Transverse colon (tissue), 4 donors: ENCODE measurements at regions not wholly inside any gene's neighbourhood (a gene's known extent, or its start where the extent isn't known, plus 50 kb on each side); places are given as distances from the start of the nearest gene placed in this dataset.

Experiments used
- EP300 ChIP-seq: sonication (generic); formaldehyde crosslinking; IDR thresholded peaks from one replicate; pipeline ENCODE4 v1.6.1; 2017; ENCODE audit warnings: antibody characterized with exemption, low read depth
- POLR2A ChIP-seq: fragments of 450-650 bp; IDR thresholded peaks from one replicate; pipeline ENCODE4 v1.6.1; 2016; ENCODE audit warnings: antibody characterized with exemption, mild to moderate bottlenecking, moderate library complexity
- POLR2AphosphoS5 ChIP-seq, 3 donors: sonication (generic); formaldehyde crosslinking; IDR thresholded peaks; one replicate each; pipeline ENCODE4 v1.6.1; 2016; ENCODE audit warnings: antibody characterized with exemption in 3 of 3
- TF ChIP-seq, protein P1 (sequence below), 5 experiments: fragments of 200-600 bp in 3 of 5; fragments of 450-650 bp in 2 of 5; sonication (generic) in 3 of 5; IDR thresholded peaks; 1 replicate in 2 of 5; 2 replicates in 3 of 5; pipeline ENCODE4 v1.5.1; 2016 to 2017; ENCODE audit warnings: antibody characterized with exemption in 5 of 5, inconsistent platforms in 3 of 5, mild to moderate bottlenecking in 2 of 5, moderate library complexity in 1 of 5

DNA sequence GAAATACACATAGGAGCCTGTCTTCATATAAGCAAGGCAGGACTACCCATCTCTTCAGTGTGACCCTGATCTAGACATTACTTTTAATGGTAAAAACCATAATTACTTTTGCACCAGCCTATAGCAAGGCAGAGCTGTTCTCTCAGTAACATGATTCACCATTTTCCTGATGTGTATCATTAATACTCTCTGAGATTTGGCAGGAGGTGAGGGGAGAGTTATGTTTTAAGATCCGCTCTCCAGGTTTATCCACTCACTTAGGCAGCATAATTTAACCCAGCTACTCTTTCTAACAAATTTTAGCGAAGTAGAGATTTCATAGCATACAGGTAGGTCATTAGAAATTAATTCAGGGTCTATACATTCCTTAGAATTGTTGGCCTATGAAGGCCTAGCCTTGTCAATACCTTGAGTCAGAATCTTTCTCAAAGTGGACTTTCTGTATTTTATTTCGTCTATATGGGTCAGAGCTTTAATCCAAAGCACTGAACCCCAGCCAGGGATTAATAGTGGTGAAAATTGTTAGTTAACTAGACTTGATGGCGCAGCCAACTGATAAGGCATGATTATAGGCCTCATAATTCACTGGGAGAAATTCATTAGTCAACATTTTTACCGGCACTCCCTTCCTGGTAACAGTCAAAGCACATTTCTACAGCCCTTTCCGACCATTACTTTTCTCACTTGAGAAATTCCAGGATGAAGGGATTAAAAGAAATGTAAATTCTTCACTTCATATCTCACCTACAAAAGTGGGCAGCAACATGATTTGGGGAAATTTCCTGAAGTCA lies 955.1 kb downstream of the DIAPH3 start:
- TF ChIP-seq, protein P1, sequence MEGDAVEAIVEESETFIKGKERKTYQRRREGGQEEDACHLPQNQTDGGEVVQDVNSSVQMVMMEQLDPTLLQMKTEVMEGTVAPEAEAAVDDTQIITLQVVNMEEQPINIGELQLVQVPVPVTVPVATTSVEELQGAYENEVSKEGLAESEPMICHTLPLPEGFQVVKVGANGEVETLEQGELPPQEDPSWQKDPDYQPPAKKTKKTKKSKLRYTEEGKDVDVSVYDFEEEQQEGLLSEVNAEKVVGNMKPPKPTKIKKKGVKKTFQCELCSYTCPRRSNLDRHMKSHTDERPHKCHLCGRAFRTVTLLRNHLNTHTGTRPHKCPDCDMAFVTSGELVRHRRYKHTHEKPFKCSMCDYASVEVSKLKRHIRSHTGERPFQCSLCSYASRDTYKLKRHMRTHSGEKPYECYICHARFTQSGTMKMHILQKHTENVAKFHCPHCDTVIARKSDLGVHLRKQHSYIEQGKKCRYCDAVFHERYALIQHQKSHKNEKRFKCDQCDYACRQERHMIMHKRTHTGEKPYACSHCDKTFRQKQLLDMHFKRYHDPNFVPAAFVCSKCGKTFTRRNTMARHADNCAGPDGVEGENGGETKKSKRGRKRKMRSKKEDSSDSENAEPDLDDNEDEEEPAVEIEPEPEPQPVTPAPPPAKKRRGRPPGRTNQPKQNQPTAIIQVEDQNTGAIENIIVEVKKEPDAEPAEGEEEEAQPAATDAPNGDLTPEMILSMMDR (IDR thresholded peaks at IDR 0.05), result no peak
- TF ChIP-seq POLR2A (no peak), POLR2AphosphoS5 (IDR thresholded peaks at IDR 0.05) (no peak), EP300 (no peak)
